LNCaP clone FGC (cell line): ENCODE measurements at regions not wholly inside any gene's neighbourhood (a gene's known extent, or its start where the extent isn't known, plus 50 kb on each side); places are given as distances from the start of the nearest gene placed in this dataset.

Experiments used
- DNase-seq: peaks from one replicate; pipeline ENCODE4 v3.0.0-alpha.2; 2011; ENCODE audit warnings: low read depth
- H3K4me3 ChIP-seq: 2 replicates; pipeline ENCODE4 v1.5.1; 2011; ENCODE audit warnings: mild to moderate bottlenecking, low read depth, low read length, control low read depth
- TF ChIP-seq, protein P1 (sequence below): IDR thresholded peaks from 2 replicates; pipeline ENCODE4 v1.5.1; 2012; ENCODE audit warnings: mild to moderate bottlenecking; ENCODE audit not compliant: control insufficient read depth, insufficient read depth; ENCODE audit errors: extremely low read depth

DNA sequence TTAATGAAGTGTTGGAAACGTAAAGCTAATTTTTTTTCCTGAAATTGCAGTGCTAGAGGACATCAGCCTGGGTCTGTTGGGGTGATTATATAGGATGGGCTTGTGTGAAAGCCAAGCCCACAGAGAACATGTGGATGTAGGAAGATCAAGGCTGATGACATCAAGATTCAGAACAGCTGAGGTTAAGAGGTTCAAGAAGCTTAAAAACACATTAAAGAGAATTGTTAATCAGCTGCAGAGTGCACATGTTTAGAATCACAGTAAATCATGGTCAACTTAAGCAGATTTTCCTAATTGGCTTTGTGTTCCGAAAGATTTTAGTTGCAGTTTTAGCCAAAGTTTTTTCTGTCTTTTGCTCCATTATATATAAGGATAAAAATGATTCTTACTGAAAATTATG is 87.9 kb upstream of the PRICKLE1 start:
- H3K4me3 ChIP-seq, result no peak overlapping the region
- TF ChIP-seq, protein P1, sequence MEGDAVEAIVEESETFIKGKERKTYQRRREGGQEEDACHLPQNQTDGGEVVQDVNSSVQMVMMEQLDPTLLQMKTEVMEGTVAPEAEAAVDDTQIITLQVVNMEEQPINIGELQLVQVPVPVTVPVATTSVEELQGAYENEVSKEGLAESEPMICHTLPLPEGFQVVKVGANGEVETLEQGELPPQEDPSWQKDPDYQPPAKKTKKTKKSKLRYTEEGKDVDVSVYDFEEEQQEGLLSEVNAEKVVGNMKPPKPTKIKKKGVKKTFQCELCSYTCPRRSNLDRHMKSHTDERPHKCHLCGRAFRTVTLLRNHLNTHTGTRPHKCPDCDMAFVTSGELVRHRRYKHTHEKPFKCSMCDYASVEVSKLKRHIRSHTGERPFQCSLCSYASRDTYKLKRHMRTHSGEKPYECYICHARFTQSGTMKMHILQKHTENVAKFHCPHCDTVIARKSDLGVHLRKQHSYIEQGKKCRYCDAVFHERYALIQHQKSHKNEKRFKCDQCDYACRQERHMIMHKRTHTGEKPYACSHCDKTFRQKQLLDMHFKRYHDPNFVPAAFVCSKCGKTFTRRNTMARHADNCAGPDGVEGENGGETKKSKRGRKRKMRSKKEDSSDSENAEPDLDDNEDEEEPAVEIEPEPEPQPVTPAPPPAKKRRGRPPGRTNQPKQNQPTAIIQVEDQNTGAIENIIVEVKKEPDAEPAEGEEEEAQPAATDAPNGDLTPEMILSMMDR, result no peak
- DNase-seq, result no peak

DNA sequence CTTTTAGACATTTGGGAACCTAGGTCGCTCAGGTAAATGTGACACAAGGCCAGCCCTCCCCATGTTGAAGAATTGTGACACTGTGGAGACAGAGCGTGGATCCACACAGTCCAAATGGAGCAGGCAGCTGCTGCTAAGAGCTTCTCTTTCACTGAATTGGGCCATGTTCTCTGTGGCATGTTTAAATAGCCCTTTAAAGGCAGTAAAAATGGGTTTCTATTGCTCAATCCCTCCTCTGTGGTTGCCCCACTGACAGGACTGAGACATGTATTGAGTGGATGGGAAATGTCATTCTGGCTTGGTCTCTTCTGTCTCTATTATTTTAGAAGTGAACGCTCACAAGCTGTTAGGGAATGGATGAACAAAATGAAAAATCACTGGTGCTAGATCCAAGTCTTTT is 84.0 kb upstream of the PRICKLE1 start:
- no peak for DNase-seq
- TF ChIP-seq, protein P1, result no peak
- H3K4me3 ChIP-seq, result no peak overlapping the region

DNA sequence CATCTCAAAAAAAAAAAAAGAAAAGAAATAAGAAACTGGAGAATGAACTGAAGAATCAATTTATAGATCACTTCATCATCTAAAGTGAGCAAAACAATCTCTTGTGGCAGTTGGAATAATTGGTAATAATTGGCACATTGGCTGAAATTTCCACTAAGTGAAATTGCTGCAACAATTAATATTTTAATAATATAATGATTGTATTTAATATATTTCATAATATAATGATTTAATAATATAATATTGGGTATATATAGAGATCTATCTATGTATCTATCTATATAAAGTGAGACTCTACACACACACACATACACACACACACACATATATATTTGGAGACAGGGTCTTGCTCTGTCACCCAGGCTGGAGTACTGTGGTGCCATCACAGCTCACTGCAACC is 81.2 kb upstream of the PRICKLE1 start:
- no peak for DNase-seq
- TF ChIP-seq, protein P1, result no peak
- H3K4me3 ChIP-seq, result no peak overlapping the region

DNA sequence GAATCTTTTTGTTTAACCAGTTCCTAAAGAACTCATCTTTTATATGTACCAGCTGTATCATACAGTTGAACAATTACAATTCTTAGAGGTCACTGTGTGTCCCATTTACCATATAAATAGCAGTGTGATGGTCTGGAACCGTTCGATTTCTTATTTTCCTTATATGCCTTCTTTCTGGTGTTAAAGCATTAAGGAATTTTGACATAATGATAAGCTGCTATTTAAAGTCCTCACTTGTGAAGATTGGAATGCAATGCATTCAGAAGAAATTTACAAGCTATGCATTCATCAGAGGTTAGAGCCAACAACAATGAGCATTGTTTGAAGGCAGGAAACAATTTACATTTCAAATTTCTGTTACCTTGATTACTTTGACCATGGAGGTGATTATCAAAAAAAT is 80.0 kb upstream of the PRICKLE1 start:
- no peak overlapping the region for H3K4me3 ChIP-seq
- no peak for DNase-seq
- TF ChIP-seq, protein P1, result no peak

DNA sequence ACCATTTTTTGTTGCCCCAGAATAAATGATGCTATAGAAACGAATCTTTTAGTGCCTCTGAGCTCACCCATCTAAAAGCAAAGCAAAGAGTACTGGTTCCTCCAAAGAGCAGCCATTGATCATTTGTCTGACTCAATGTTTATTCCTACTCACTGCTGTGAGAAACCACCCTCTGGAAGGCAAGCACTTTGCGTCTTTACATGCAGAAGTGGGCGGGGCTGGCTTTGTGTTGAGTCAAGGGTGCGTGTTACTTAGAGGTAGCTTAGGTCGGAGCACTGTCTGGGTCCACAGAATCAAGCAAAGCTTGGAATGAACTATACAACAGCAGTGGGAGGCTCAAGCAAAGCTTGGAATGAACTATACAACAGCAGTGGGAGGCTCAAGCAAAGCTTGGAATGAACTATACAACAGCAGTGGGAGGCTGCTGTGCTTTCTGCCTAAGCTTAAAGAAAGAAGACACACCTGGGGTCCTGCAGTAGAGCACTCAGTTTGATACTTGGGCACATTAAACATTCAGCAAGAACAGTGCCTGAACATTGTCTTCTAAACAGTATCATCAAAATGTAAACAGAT is 77.2 kb upstream of the PRICKLE1 start:
- H3K4me3 ChIP-seq, result no peak overlapping the region

DNA sequence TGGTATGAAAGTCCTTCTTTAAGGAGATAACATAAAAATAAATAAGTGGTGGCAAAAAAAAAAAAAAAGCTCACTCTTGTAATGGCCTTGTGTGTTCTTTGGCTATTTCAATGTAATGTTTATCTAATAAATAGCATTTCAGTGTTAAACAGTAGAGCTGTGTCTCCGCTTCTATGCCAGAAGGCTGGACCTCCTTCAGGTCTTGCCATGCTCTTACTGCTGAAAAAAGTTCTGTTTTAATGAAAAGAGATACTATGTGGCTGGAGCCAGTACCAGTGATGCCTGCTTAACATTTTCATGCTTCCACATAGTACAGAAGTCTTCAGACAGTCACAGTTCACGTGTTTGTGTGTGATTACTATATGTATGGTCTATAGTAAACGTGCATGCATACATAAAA is 74.1 kb upstream of the PRICKLE1 start:
- DNase-seq, result no peak
- TF ChIP-seq, protein P1, result no peak
- no peak overlapping the region for H3K4me3 ChIP-seq

More for the DNA sequence above, 77.2 kb upstream of the PRICKLE1 start:
- no peak for DNase-seq
- TF ChIP-seq, protein P1, result no peak
